Testis (tissue), 2 donors: ENCODE measurements at regions not wholly inside any gene's neighbourhood (a gene's known extent, or its start where the extent isn't known, plus 50 kb on each side); places are given as distances from the start of the nearest gene placed in this dataset.
A peak's percentile ranks its signal among the peaks of the same experiment; 100 is the strongest.
"Not testable (repeated sequence)": the region's sequence is repeated elsewhere in the genome, so short reads cannot be mapped to it uniquely, and the experiment has no call there.

ENCODE experiments used
- DNase-seq: peaks from one replicate; pipeline ENCODE4 v3.0.0-alpha.2; 2019
- H3K27ac ChIP-seq, 2 donors: fragments of 200-600 bp; sonication (generic); one replicate each; pipeline ENCODE4 v1.5.1; 2019
- H3K27me3 ChIP-seq: fragments of 200-600 bp; sonication (generic); one replicate; pipeline ENCODE4 v1.5.1; 2019
- H3K36me3 ChIP-seq: fragments of 200-600 bp; sonication (generic); one replicate; pipeline ENCODE4 v1.5.1; 2017; ENCODE audit warnings: low read depth; ENCODE audit errors: missing control alignments
- H3K4me1 ChIP-seq: fragments of 200-600 bp; sonication (generic); one replicate; pipeline ENCODE4 v1.5.1; 2019
- H3K4me3 ChIP-seq, 2 donors: fragments of 200-600 bp; sonication (generic); one replicate each; pipeline ENCODE4 v1.5.1; 2017 to 2019
- H3K9me3 ChIP-seq: fragments of 200-600 bp; sonication (generic); one replicate; pipeline ENCODE4 v1.5.1; 2017
- CTCF ChIP-seq, 3 experiments: fragments of 450-650 bp in 2 of 3; fragments of 200-600 bp in 1 of 3; sonication (generic) in 1 of 3; IDR thresholded peaks; one replicate each; pipeline ENCODE4 v1.5.1; 2016 to 2019; ENCODE audit warnings: antibody characterized with exemption in 3 of 3, mild to moderate bottlenecking in 2 of 3, moderate library complexity in 1 of 3
- POLR2A ChIP-seq: fragments of 450-650 bp; IDR thresholded peaks from one replicate; pipeline ENCODE4 v1.6.1; 2017; ENCODE audit warnings: antibody characterized with exemption, mild to moderate bottlenecking, moderate library complexity
- WGBS, 2 donors: methylation state at CpG; one replicate each; pipeline ENCODE4 v1.1.5; 2018; 5-methylcytosine and 5-hydroxymethylcytosine counted together
- intact Hi-C: fragments of 100-400 bp; cut with DNase I; formaldehyde crosslinking; loops from one replicate; pipeline ENCODE4 v1.15.1; 2023; ENCODE audit warnings: low total_unique reads

GRCh38 chr13:25005050-25005497, 90.9 kb upstream of the PABPC3 start:
- not testable (repeated sequence) for H3K4me3 ChIP-seq, H3K27me3 ChIP-seq

GRCh38 chr13:25007389-25007788, 88.5 kb upstream of the PABPC3 start:
- 95 to 97% methylated on average over 3 of the region's 3 CpGs for WGBS, 2 donors
- H3K27me3 ChIP-seq, H3K4me3 ChIP-seq, H3K4me1 ChIP-seq, intact Hi-C loops, DNase-seq, H3K36me3 ChIP-seq, H3K27ac ChIP-seq, H3K9me3 ChIP-seq: not testable (repeated sequence)

More at GRCh38 chr13:25005050-25005497, 90.9 kb upstream of the PABPC3 start:
- DNase-seq, H3K36me3 ChIP-seq, H3K27ac ChIP-seq, H3K9me3 ChIP-seq, intact Hi-C loops, H3K4me1 ChIP-seq: not testable (repeated sequence)
- 2% methylated on average over 5 of the region's 5 CpGs for WGBS, 2 donors
- TF ChIP-seq CTCF (IDR thresholded peaks at IDR 0.05), result peak; percentile 14 to 44 (median 37)

GRCh38 chr13:25014398-25014973, 81.5 kb upstream of the PABPC3 start:
- H3K9me3 ChIP-seq, H3K4me1 ChIP-seq, H3K4me3 ChIP-seq, intact Hi-C loops, H3K27ac ChIP-seq, H3K27me3 ChIP-seq, H3K36me3 ChIP-seq, DNase-seq: not testable (repeated sequence)
- WGBS, 2 donors, result 55 to 57% methylated on average over 7 of the region's 7 CpGs

- H3K27me3 ChIP-seq, DNase-seq, H3K36me3 ChIP-seq, H3K27ac ChIP-seq, intact Hi-C loops, H3K9me3 ChIP-seq, H3K4me1 ChIP-seq: not testable (repeated sequence)
- peak overlapping the region in 1 of 2 donors; percentile 69 for H3K4me3 ChIP-seq
- 61 to 64% methylated on average over 17 of the region's 17 CpGs for WGBS, 2 donors
These were observed 78.8 kb upstream of the PABPC3 start for GRCh38 chr13:25017176-25017575.

- H3K9me3 ChIP-seq, H3K36me3 ChIP-seq, H3K27ac ChIP-seq, H3K4me1 ChIP-seq, intact Hi-C loops, H3K27me3 ChIP-seq: not testable (repeated sequence)
- peak; percentile 87 for DNase-seq
- peak overlapping the region; percentile 21 to 69 for H3K4me3 ChIP-seq
- 1 to 2% methylated on average over 11 to 53 of the region's 79 CpGs for WGBS, 2 donors
These were observed 77.9 kb upstream of the PABPC3 start for GRCh38 chr13:25017808-25018728.

GRCh38 chr13:25018729-25019115, 77.2 kb upstream of the PABPC3 start:
- Histone ChIP-seq H3K9me3 (no peaks in the 10 kb centered on the region), H3K4me3 (peak overlapping the region; percentile 21 to 69), H3K36me3 (no peaks in the 10 kb centered on the region), H3K27me3 (no peaks in the 10 kb centered on the region), H3K27ac (no peak overlapping the region), H3K4me1 (no peaks in the 10 kb centered on the region)
- TF ChIP-seq CTCF (IDR thresholded peaks at IDR 0.05) (no peak), POLR2A (no peak)
- WGBS, 2 donors, result 7% methylated on average over 9 of the region's 24 CpGs; no CpG with 5 or more reads in 1 of the 2 donors
- peak; percentile 23 for DNase-seq
- intact Hi-C loops, result no loop called here

- H3K4me3 ChIP-seq, intact Hi-C loops, H3K4me1 ChIP-seq, DNase-seq, H3K27ac ChIP-seq, H3K9me3 ChIP-seq, H3K27me3 ChIP-seq, H3K36me3 ChIP-seq: not testable (repeated sequence)
- WGBS, 2 donors, result 95% methylated on average over 16 of the region's 16 CpGs
These were observed 76.2 kb upstream of the PABPC3 start for GRCh38 chr13:25019741-25020140.
